ENCODE measurements at regions not wholly inside any gene's neighbourhood (a gene's known extent, or its start where the extent isn't known, plus 50 kb on each side); places are given as distances from the start of the nearest gene placed in this dataset.

DNA sequence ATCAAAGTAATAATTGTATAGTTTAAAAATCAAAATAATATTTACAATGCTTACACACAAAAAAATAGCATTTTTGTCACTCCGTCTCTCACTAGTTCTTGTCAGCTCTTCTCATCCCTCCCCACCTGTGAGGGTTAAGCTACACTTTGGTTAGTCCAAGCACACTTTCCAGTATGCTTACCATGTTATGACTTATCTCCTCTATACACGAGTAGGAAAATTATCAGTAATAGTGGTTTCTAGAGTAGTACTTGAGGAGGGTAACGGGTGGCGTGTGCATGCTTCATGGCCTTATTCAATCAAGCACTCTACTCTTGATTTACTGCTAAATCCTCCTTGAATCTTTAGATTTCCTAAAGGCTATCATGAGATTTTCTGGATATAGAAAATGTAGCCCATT is 443.7 kb downstream of the UTRN start:
- ATAC-seq, result no peak
- intact Hi-C loops (cut with micrococcal nuclease; ENCODE audit: unreplicated experiment), result no loop called here
- ChIA-PET POLR2A (no interaction called here), CTCF (no interaction called here)
- no peak overlapping the region for H3K27ac ChIP-seq (ENCODE audit: low read length)
- no peaks in the 10 kb centered on the region for H3K9me3 ChIP-seq (ENCODE audit: control insufficient read depth, insufficient read depth, low read depth, low read length)
- no peaks in the 10 kb centered on the region for H3K27me3 ChIP-seq (ENCODE audit: control insufficient read depth, insufficient read depth, low read length)
- no peak for DNase-seq (ENCODE audit: low read depth, low spot score)
- no peak overlapping the region for H3K4me3 ChIP-seq (ENCODE audit: low read depth in 2 of 2, low read length in 2 of 2)
- H3K4me1 ChIP-seq (ENCODE audit: control insufficient read depth, insufficient read depth, low read length), result peaks cover 4% of the 10 kb centered on the region; the same call in 1 of the 2 replicates
- TF ChIP-seq POLR2AphosphoS5 (IDR thresholded peaks at IDR 0.05; ENCODE audit: low read depth, low read length) (no peak), REST (IDR thresholded peaks at IDR 0.05; ENCODE audit: insufficient read depth in 1 of 2, low read depth in 2 of 2, low read length in 1 of 2) (no peak), TCF7L2 (IDR thresholded peaks at IDR 0.05; ENCODE audit: low read depth, low read length) (no peak), SIN3A (IDR thresholded peaks at IDR 0.05; ENCODE audit: borderline replicate concordance, insufficient read depth, low read depth, low read length) (no peak), CTCF (IDR thresholded peaks at IDR 0.05) (no peak)
- H3K36me3 ChIP-seq (ENCODE audit: control insufficient read depth, insufficient read depth, low read length), result peaks cover 6% of the 10 kb centered on the region; the same call in 1 of the 2 replicates
- in situ Hi-C loops (cut with HindIII; ENCODE audit: low pct_unique_long_range_greater_than_20kb, low sequenced_read_pairs), result no loop called here
- no TSS peak for BruUV-seq (replicated peaks)

- H3K4me1 ChIP-seq (ENCODE audit: control insufficient read depth, insufficient read depth, low read length), result peaks cover 4% of the 10 kb centered on the region; the same call in 1 of the 2 replicates
- H3K9me3 ChIP-seq (ENCODE audit: control insufficient read depth, insufficient read depth, low read depth, low read length), result no peaks in the 10 kb centered on the region
- intact Hi-C loops (cut with micrococcal nuclease; ENCODE audit: unreplicated experiment), result no loop called here
- no peak overlapping the region for H3K4me3 ChIP-seq (ENCODE audit: low read depth in 2 of 2, low read length in 2 of 2)
- BruUV-seq (replicated peaks), result no TSS peak
- ATAC-seq, result no peak
- POLR2A ChIA-PET, result no interaction called here
- TF ChIP-seq REST (IDR thresholded peaks at IDR 0.05; ENCODE audit: insufficient read depth in 1 of 2, low read depth in 2 of 2, low read length in 1 of 2) (no peak), POLR2AphosphoS5 (IDR thresholded peaks at IDR 0.05; ENCODE audit: low read depth, low read length) (no peak), TCF7L2 (IDR thresholded peaks at IDR 0.05; ENCODE audit: low read depth, low read length) (no peak), CTCF (IDR thresholded peaks at IDR 0.05) (no peak), SIN3A (IDR thresholded peaks at IDR 0.05; ENCODE audit: borderline replicate concordance, insufficient read depth, low read depth, low read length) (no peak)
- no peak overlapping the region for H3K27ac ChIP-seq (ENCODE audit: low read length)
- no peak for DNase-seq (ENCODE audit: low read depth, low spot score)
- CTCF ChIA-PET, result no interaction called here
- in situ Hi-C loops (cut with HindIII; ENCODE audit: low pct_unique_long_range_greater_than_20kb, low sequenced_read_pairs), result no loop called here
- H3K36me3 ChIP-seq (ENCODE audit: control insufficient read depth, insufficient read depth, low read length), result peaks cover 6% of the 10 kb centered on the region; the same call in 1 of the 2 replicates
- H3K27me3 ChIP-seq (ENCODE audit: control insufficient read depth, insufficient read depth, low read length), result no peaks in the 10 kb centered on the region
These were observed 444.4 kb downstream of the UTRN start for GRCh38 chr6:144729502-144729901.
